Activated T-helper 1 cell treated with anti-CD3 and anti-CD28 coated beads, Interleukin-12 subunit alpha, Interleukin-12 subunit beta, Interleukin-2, Interleukin-4 antibody, amounts not matched to agents 30 ng/mL and 10 ng/mL and 1 ng/mL, durations not matched to agents 14 hours and 24 hours and 36 hours (primary cell): ENCODE measurements at regions not wholly inside any gene's neighbourhood (a gene's known extent, or its start where the extent isn't known, plus 50 kb on each side); places are given as distances from the start of the nearest gene placed in this dataset.

Source experiments
- DNase-seq: peaks from one replicate; pipeline ENCODE4 v3.0.0; 2021; ENCODE audit warnings: low spot score
- H3K27ac Mint-ChIP-seq: one replicate; pipeline ENCODE4 v1.8.0; 2021; ENCODE audit warnings: mild to moderate bottlenecking, mixed read lengths
- H3K27me3 Mint-ChIP-seq: one replicate; pipeline ENCODE4 v1.8.0; 2022; ENCODE audit warnings: mild to moderate bottlenecking, moderate library complexity, mixed read lengths; ENCODE audit not compliant: insufficient read depth
- H3K36me3 Mint-ChIP-seq: one replicate; pipeline ENCODE4 v1.8.0; 2021; ENCODE audit warnings: low read depth, mixed read lengths
- H3K4me1 Mint-ChIP-seq: one replicate; pipeline ENCODE4 v1.8.0; 2021; ENCODE audit warnings: low read depth, mixed read lengths
- H3K4me3 Mint-ChIP-seq: one replicate; pipeline ENCODE4 v1.8.0; 2021; ENCODE audit warnings: mild to moderate bottlenecking, moderate library complexity, mixed read lengths
- H3K9me3 Mint-ChIP-seq: one replicate; pipeline ENCODE4 v1.8.0; 2021; ENCODE audit warnings: mixed read lengths
- intact Hi-C: fragments of 100-400 bp; cut with micrococcal nuclease; formaldehyde crosslinking; loops from one replicate; pipeline ENCODE4 v1.15.1; 2024

DNA sequence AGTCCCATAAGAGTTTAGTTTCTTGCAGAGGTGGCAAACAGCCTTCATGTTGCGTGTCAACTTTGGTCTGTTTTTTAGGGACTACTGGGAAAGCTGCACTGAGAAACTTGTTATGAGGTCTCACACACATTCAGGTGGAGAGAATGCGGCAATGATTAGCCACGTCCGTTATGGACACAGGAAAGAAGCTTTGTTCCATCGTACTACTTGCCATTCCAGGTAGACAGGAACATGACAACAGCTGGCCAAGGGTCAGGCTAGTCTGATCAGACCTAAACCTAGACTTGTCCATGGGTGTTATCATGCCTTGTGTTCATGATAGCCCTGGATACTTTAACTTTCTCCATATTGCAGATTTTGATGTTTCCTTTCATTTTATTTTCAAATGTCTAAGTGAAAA lies 113.2 kb downstream of the ZNF608 start:
- intact Hi-C loops, result no loop called here
- Mint-ChIP-seq H3K4me3 (no peak overlapping the region), H3K9me3 (no peaks in the 10 kb centered on the region), H3K27ac (no peak overlapping the region), H3K4me1 (no peaks in the 10 kb centered on the region), H3K27me3 (no peaks in the 10 kb centered on the region), H3K36me3 (no peaks in the 10 kb centered on the region)
- no peak for DNase-seq

GRCh38 chr5:124631874-124632550 lies 114.4 kb downstream of the ZNF608 start:
- Mint-ChIP-seq H3K4me1 (no peaks in the 10 kb centered on the region), H3K9me3 (no peaks in the 10 kb centered on the region), H3K4me3 (no peak overlapping the region), H3K27ac (no peak overlapping the region), H3K27me3 (no peaks in the 10 kb centered on the region), H3K36me3 (no peaks in the 10 kb centered on the region)
- intact Hi-C loops, result no loop called here
- DNase-seq, result no peak

DNA sequence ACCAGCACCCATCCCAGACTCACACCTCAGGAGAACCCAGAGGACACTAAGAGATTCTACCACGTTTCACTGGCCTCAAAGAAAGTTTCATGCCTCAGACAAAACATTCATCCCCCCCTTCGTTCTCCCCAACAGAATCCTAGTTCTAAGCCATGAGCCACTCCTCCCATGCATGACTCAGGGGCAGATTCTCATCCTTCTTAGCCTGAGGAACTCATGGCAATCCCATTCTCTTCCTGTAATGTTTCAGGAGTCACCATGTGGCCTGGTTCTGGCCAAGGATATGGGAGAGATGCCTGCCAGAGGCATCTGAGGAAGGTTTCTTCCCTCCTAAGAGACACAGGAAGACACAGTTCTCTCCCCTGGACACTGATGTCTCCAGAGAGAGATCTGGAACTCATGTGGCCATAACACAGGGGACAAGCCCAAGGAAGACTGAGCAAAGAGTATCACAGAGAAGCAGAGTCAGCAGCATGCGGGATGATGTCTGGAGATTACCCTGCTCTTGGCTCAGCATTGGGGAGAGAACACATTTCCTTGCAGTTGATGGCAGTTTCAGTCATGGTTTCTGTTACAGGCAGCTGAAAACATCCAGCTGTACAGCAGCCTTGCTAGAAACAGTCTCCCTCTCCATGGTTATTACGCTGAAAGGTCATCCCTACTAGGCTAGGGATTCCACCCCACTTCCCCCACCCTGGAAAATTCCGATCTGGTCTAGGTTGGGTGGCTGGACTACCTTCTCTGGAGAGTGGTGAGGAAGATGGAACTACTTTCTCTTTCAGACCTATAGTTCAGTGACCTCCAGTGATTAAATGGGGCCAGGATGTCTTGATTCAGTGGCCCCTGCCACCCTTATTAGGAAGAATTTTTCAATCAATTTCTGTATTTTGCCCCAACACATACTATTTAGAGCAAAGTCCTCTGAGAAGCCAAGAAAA lies 115.4 kb downstream of the ZNF608 start:
- no peaks in the 10 kb centered on the region for H3K27me3 Mint-ChIP-seq
- intact Hi-C loops, result no loop called here
- H3K4me1 Mint-ChIP-seq, result no peaks in the 10 kb centered on the region
- no peak overlapping the region for H3K27ac Mint-ChIP-seq
- H3K36me3 Mint-ChIP-seq, result no peaks in the 10 kb centered on the region
- H3K9me3 Mint-ChIP-seq, result no peaks in the 10 kb centered on the region
- H3K4me3 Mint-ChIP-seq, result no peak overlapping the region
- DNase-seq, result no peak

GRCh38 chr5:124628721-124629596 lies 117.5 kb downstream of the ZNF608 start:
- H3K4me3 Mint-ChIP-seq, result no peak overlapping the region
- no peak overlapping the region for H3K27ac Mint-ChIP-seq
- H3K9me3 Mint-ChIP-seq, result no peaks in the 10 kb centered on the region
- no peaks in the 10 kb centered on the region for H3K36me3 Mint-ChIP-seq
- DNase-seq, result no peak
- H3K4me1 Mint-ChIP-seq, result no peaks in the 10 kb centered on the region
- H3K27me3 Mint-ChIP-seq, result no peaks in the 10 kb centered on the region
- intact Hi-C loops, result no loop called here

GRCh38 chr5:124627815-124628595 lies 118.4 kb downstream of the ZNF608 start:
- Mint-ChIP-seq H3K4me1 (no peaks in the 10 kb centered on the region), H3K36me3 (no peaks in the 10 kb centered on the region), H3K4me3 (no peak overlapping the region), H3K27me3 (peaks cover 2% of the 10 kb centered on the region), H3K9me3 (no peaks in the 10 kb centered on the region), H3K27ac (no peak overlapping the region)
- DNase-seq, result no peak
- intact Hi-C loops, result no loop called here

DNA sequence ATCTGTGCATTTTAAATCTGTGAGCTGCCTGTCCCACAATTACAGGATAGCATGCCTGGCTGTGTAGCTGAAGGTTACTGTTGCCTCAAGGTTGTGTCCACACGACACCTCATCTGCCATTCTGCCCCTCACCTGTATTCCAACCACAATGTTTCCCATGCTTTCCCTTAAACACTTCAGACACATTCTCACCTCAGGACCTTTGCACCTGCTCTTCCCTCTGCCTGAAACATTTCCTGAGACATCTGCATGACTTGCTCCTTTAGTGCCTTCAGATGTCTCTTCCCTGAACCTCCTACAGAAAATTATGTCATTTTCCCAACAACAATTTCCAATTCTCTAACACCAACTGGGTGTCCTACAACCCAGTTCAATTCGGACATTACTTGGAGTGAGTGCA lies 120.4 kb downstream of the ZNF608 start:
- peaks cover 2% of the 10 kb centered on the region for H3K27me3 Mint-ChIP-seq
- H3K27ac Mint-ChIP-seq, result no peak overlapping the region
- intact Hi-C loops, result no loop called here
- H3K4me1 Mint-ChIP-seq, result no peaks in the 10 kb centered on the region
- DNase-seq, result no peak
- no peaks in the 10 kb centered on the region for H3K9me3 Mint-ChIP-seq
- H3K4me3 Mint-ChIP-seq, result no peak overlapping the region
- no peaks in the 10 kb centered on the region for H3K36me3 Mint-ChIP-seq

- peaks cover 2% of the 10 kb centered on the region for H3K27me3 Mint-ChIP-seq
- DNase-seq, result no peak
These were observed 123.2 kb downstream of the ZNF608 start for GRCh38 chr5:124623265-124623664.

GRCh38 chr5:124622851-124623250 lies 123.6 kb downstream of the ZNF608 start:
- Mint-ChIP-seq H3K4me3 (no peak overlapping the region), H3K27ac (no peak overlapping the region), H3K9me3 (no peaks in the 10 kb centered on the region), H3K36me3 (no peaks in the 10 kb centered on the region), H3K4me1 (no peaks in the 10 kb centered on the region), H3K27me3 (peaks cover 2% of the 10 kb centered on the region)
- no peak for DNase-seq
- intact Hi-C loops, result no loop called here

More at GRCh38 chr5:124623265-124623664, 123.2 kb downstream of the ZNF608 start:
- H3K4me3 Mint-ChIP-seq, result no peak overlapping the region
- no peak overlapping the region for H3K27ac Mint-ChIP-seq
- H3K9me3 Mint-ChIP-seq, result no peaks in the 10 kb centered on the region
- H3K36me3 Mint-ChIP-seq, result no peaks in the 10 kb centered on the region
- intact Hi-C loops, result no loop called here
- no peaks in the 10 kb centered on the region for H3K4me1 Mint-ChIP-seq

GRCh38 chr5:124621279-124621678 lies 125.2 kb downstream of the ZNF608 start:
- H3K4me3 Mint-ChIP-seq, result no peak overlapping the region
- peaks cover 2% of the 10 kb centered on the region for H3K27me3 Mint-ChIP-seq
- H3K4me1 Mint-ChIP-seq, result no peaks in the 10 kb centered on the region
- no peak for DNase-seq
- intact Hi-C loops, result no loop called here
- H3K9me3 Mint-ChIP-seq, result no peaks in the 10 kb centered on the region
- no peaks in the 10 kb centered on the region for H3K36me3 Mint-ChIP-seq
- no peak overlapping the region for H3K27ac Mint-ChIP-seq

GRCh38 chr5:124620743-124621142 lies 125.7 kb downstream of the ZNF608 start:
- intact Hi-C loops, result no loop called here
- H3K4me1 Mint-ChIP-seq, result no peaks in the 10 kb centered on the region
- no peaks in the 10 kb centered on the region for H3K9me3 Mint-ChIP-seq
- no peak overlapping the region for H3K4me3 Mint-ChIP-seq
- H3K27me3 Mint-ChIP-seq, result peaks cover 2% of the 10 kb centered on the region
- H3K27ac Mint-ChIP-seq, result no peak overlapping the region
- H3K36me3 Mint-ChIP-seq, result no peaks in the 10 kb centered on the region
- no peak for DNase-seq

DNA sequence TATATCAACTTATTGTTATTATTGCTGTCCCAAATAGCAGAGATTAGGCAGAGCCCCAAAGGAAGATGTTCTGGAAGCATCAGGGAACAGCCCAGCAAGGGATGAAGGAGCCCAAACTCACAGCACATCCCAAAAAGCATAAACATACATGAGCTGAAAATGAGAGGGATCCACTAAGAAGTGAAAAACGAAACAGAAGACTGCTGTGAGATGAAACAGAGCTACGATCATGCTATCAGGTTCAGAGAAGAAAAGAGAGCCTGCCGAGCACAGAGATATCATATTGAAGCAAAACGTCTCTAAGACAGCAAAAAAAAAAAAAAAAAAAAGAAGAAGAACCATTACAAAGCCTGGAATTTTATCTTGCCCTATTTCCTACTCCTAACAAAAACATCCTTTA lies 127.3 kb downstream of the ZNF608 start:
- H3K4me1 Mint-ChIP-seq, result no peaks in the 10 kb centered on the region
- no peak overlapping the region for H3K27ac Mint-ChIP-seq
- DNase-seq, result no peak
- H3K9me3 Mint-ChIP-seq, result no peaks in the 10 kb centered on the region
- intact Hi-C loops, result no loop called here
- H3K27me3 Mint-ChIP-seq, result peaks cover 2% of the 10 kb centered on the region
- H3K4me3 Mint-ChIP-seq, result no peak overlapping the region
- no peaks in the 10 kb centered on the region for H3K36me3 Mint-ChIP-seq

DNA sequence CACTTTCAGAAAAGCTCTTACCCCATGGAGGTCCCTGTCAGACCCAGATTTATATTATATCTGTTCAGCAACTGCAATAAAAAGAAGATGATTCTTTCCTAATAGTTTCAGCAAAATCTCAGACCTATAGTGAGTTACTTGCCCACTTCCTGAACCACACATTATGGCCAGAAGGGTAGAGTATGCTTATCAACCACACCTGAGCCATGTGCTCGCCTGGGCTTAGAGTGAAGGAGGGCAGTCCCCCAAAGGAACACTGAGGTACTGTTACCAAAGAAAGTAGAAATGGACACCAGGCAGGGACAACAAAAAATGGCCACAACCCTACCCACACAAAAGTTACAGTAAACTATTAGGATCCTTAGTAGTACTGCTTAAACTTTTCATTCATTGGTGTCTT lies 128.7 kb downstream of the ZNF608 start:
- DNase-seq, result no peak
- Mint-ChIP-seq H3K27ac (no peak overlapping the region), H3K4me1 (no peaks in the 10 kb centered on the region), H3K27me3 (peaks cover 2% of the 10 kb centered on the region), H3K36me3 (no peaks in the 10 kb centered on the region), H3K9me3 (no peaks in the 10 kb centered on the region), H3K4me3 (no peak overlapping the region)
- intact Hi-C loops, result no loop called here
